ENCODE measurements at regions not wholly inside any gene's neighbourhood (a gene's known extent, or its start where the extent isn't known, plus 50 kb on each side); places are given as distances from the start of the nearest gene placed in this dataset.
"Not testable (repeated sequence)": the region's sequence is repeated elsewhere in the genome, so short reads cannot be mapped to it uniquely, and the experiment has no call there.

GRCh38 chr7:97407106-97407505 lies 289.6 kb downstream of the SDHAF3 start:
- Mint-ChIP-seq H3K4me1 (no peaks in the 10 kb centered on the region), H3K27me3 (no peaks in the 10 kb centered on the region), H3K4me3 (no peak overlapping the region), H3K9me3 (no peaks in the 10 kb centered on the region), H3K36me3 (ENCODE audit: low read depth) (no peaks in the 10 kb centered on the region), H3K27ac (no peak overlapping the region)
- intact Hi-C loops (cut with micrococcal nuclease), result no loop called here
- DNase-seq, result no peak

GRCh38 chr7:97409346-97409745 lies 291.8 kb downstream of the SDHAF3 start:
- Mint-ChIP-seq H3K27me3 (no peaks in the 10 kb centered on the region), H3K9me3 (no peaks in the 10 kb centered on the region), H3K27ac (no peak overlapping the region), H3K36me3 (ENCODE audit: low read depth) (no peaks in the 10 kb centered on the region), H3K4me3 (no peak overlapping the region), H3K4me1 (no peaks in the 10 kb centered on the region)
- intact Hi-C loops (cut with micrococcal nuclease), result no loop called here
- no peak for DNase-seq

DNA sequence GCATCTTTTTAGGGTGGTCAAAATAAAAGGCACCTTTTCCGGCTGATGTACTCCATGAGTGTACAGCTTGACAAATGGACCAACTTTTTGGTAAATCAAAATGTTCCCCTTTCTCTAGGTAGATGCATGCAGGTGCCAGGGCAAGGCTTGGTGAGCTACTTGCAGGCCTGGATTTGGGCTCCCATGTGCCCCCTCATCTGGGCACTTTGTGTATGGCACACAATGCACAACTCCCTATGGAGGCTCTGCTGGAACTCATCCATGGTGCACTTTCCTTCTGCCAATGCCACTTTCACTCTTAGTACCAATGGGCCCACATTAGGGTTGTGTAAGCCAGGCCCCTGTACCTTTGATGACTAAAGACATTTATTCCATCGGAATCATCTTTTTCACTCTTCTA lies 300.8 kb downstream of the SDHAF3 start:
- Mint-ChIP-seq H3K36me3 (ENCODE audit: low read depth) (no peaks in the 10 kb centered on the region), H3K27ac (no peak overlapping the region)
- DNase-seq, result no peak

GRCh38 chr7:97419898-97420297 lies 302.4 kb downstream of the SDHAF3 start:
- Mint-ChIP-seq H3K4me1 (no peaks in the 10 kb centered on the region), H3K27ac (no peak overlapping the region), H3K36me3 (ENCODE audit: low read depth) (no peaks in the 10 kb centered on the region), H3K27me3 (no peaks in the 10 kb centered on the region), H3K9me3 (no peaks in the 10 kb centered on the region), H3K4me3 (no peak overlapping the region)
- DNase-seq, result no peak
- intact Hi-C loops (cut with micrococcal nuclease), result no loop called here

More for the DNA sequence above, 300.8 kb downstream of the SDHAF3 start:
- H3K4me1 Mint-ChIP-seq, result no peaks in the 10 kb centered on the region
- no peaks in the 10 kb centered on the region for H3K27me3 Mint-ChIP-seq
- no peaks in the 10 kb centered on the region for H3K9me3 Mint-ChIP-seq
- H3K4me3 Mint-ChIP-seq, result no peak overlapping the region
- intact Hi-C loops (cut with micrococcal nuclease), result no loop called here

- no peaks in the 10 kb centered on the region for H3K4me1 Mint-ChIP-seq
- no peaks in the 10 kb centered on the region for H3K27me3 Mint-ChIP-seq
- intact Hi-C loops (cut with micrococcal nuclease), result no loop called here
- no peaks in the 10 kb centered on the region for H3K9me3 Mint-ChIP-seq
- no peaks in the 10 kb centered on the region for H3K36me3 Mint-ChIP-seq (ENCODE audit: low read depth)
- H3K4me3 Mint-ChIP-seq, result no peak overlapping the region
- no peak overlapping the region for H3K27ac Mint-ChIP-seq
- no peak for DNase-seq
Measured at GRCh38 chr7:97421307-97421930, 303.9 kb downstream of the SDHAF3 start.

GRCh38 chr7:97422046-97422445 lies 304.5 kb downstream of the SDHAF3 start:
- H3K36me3 Mint-ChIP-seq (ENCODE audit: low read depth), result no peaks in the 10 kb centered on the region
- intact Hi-C loops (cut with micrococcal nuclease), result no loop called here
- no peaks in the 10 kb centered on the region for H3K27me3 Mint-ChIP-seq
- H3K27ac Mint-ChIP-seq, result no peak overlapping the region
- H3K4me3 Mint-ChIP-seq, result no peak overlapping the region
- no peaks in the 10 kb centered on the region for H3K9me3 Mint-ChIP-seq
- H3K4me1 Mint-ChIP-seq, result no peaks in the 10 kb centered on the region
- DNase-seq, result no peak

DNA sequence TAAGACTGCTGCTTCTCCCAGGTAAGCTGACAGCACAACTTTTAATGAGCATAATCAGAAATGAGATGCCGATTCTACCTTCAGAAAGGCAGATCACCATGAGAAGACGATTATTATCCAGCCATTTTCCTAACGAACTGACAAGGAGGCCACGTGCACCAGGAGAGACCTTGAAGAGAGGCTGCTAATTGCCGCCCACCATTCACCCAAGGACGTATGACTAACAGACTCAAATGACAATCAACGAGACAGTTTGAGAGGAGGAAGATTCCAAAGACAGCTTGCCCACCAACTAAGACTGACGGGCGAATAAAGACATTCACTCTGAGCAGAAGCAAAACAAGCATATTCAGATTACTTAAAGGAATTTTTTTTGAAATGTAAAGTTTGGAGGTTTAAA lies 301.9 kb upstream of the TAC1 start:
- no peak for DNase-seq
- H3K4me3 Mint-ChIP-seq, result no peak overlapping the region
- no peaks in the 10 kb centered on the region for H3K27me3 Mint-ChIP-seq
- intact Hi-C loops (cut with micrococcal nuclease), result no loop called here
- peaks cover 3% of the 10 kb centered on the region for H3K9me3 Mint-ChIP-seq
- no peaks in the 10 kb centered on the region for H3K36me3 Mint-ChIP-seq (ENCODE audit: low read depth)
- H3K27ac Mint-ChIP-seq, result no peak overlapping the region
- H3K4me1 Mint-ChIP-seq, result no peaks in the 10 kb centered on the region

DNA sequence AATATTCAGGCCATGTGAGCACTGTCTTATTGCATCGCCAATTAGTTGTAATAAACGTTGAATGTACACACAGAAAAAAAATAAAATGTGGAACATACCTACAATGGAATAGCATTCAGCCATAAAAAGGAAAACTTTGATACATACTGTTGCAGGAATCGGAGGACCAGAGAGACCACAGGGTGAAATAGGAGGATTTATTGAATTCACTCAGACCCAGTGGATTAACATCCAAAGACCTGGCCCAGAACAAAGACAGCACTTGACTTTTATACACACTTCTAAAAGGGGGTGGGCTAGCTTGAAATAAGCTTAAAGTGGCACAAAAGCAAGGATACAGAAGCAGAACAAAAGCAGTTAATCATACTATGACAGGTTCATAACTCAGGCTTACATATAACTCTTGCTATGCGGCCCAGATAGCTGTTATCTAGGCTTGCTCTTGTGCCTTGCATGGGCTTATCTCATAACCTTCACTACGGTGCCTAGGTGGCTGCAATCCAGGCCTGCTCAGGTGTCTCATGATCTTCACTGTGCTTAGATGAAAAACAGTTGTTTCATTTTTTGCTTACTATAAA lies 292.2 kb upstream of the TAC1 start:
- Mint-ChIP-seq H3K36me3 (ENCODE audit: low read depth) (no peaks in the 10 kb centered on the region), H3K27ac (no peak overlapping the region), H3K27me3 (no peaks in the 10 kb centered on the region), H3K9me3 (peaks cover 8% of the 10 kb centered on the region), H3K4me1 (no peaks in the 10 kb centered on the region), H3K4me3 (no peak overlapping the region)
- no peak for DNase-seq
- intact Hi-C loops (cut with micrococcal nuclease), result no loop called here

GRCh38 chr7:97446361-97446760 lies 285.5 kb upstream of the TAC1 start:
- intact Hi-C loops (cut with micrococcal nuclease), result no loop called here
- no peaks in the 10 kb centered on the region for H3K4me1 Mint-ChIP-seq

DNA sequence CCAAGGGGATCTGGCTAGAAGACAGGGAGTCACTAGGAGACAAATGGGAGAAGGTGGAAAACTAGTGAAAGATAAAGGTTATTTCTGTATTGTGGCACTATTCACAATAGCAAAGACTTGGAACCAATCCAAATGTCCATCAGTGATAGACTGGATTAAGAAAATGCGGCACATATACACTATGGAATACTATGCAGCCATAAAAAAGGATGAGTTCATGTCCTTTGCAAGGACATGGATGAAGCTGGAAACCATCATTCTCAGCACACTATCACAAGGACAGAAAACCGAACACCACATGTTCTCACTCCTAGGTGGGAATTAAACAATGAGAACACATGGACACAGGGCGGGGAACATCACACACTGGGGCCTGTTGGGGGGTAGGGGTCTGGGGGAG lies 282.4 kb upstream of the TAC1 start:
- H3K27ac Mint-ChIP-seq; H3K4me1 Mint-ChIP-seq; DNase-seq; H3K4me3 Mint-ChIP-seq; H3K27me3 Mint-ChIP-seq; intact Hi-C loops (cut with micrococcal nuclease); H3K36me3 Mint-ChIP-seq (ENCODE audit: low read depth); H3K9me3 Mint-ChIP-seq: not testable (repeated sequence)

More at GRCh38 chr7:97446361-97446760, 285.5 kb upstream of the TAC1 start:
- Mint-ChIP-seq H3K4me3 (no peak overlapping the region), H3K36me3 (ENCODE audit: low read depth) (no peaks in the 10 kb centered on the region), H3K9me3 (peaks cover 12% of the 10 kb centered on the region), H3K27me3 (no peaks in the 10 kb centered on the region), H3K27ac (no peak overlapping the region)
- no peak for DNase-seq

DNA sequence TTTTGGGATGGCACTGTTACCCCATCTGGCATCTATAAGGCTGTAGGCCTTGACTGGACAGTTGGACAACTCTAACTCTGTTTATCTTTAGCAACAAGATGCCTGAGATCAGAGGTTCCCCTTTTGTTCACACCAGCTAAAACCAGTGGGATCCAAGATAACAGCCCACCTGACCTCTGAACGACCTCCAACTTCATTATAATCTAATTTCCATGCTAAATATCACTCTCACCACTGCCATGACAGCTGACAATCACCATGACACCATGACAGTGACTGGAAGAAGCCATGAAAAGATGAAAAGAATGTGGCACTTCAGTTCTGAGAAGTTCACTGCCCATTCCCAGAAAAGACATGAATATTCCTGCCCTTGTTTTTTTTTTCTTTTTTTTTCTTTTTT lies 281.4 kb upstream of the TAC1 start:
- H3K27me3 Mint-ChIP-seq, result no peaks in the 10 kb centered on the region
- no peaks in the 10 kb centered on the region for H3K4me1 Mint-ChIP-seq
- no peak overlapping the region for H3K4me3 Mint-ChIP-seq
- no peaks in the 10 kb centered on the region for H3K36me3 Mint-ChIP-seq (ENCODE audit: low read depth)
- DNase-seq, result no peak
- H3K27ac Mint-ChIP-seq, result no peak overlapping the region
- peaks cover 7% of the 10 kb centered on the region for H3K9me3 Mint-ChIP-seq
- intact Hi-C loops (cut with micrococcal nuclease), result no loop called here

- DNase-seq, result no peak
- Mint-ChIP-seq H3K4me3 (no peak overlapping the region), H3K27ac (no peak overlapping the region)
Measured at GRCh38 chr7:97454636-97455035, 277.2 kb upstream of the TAC1 start.

DNA sequence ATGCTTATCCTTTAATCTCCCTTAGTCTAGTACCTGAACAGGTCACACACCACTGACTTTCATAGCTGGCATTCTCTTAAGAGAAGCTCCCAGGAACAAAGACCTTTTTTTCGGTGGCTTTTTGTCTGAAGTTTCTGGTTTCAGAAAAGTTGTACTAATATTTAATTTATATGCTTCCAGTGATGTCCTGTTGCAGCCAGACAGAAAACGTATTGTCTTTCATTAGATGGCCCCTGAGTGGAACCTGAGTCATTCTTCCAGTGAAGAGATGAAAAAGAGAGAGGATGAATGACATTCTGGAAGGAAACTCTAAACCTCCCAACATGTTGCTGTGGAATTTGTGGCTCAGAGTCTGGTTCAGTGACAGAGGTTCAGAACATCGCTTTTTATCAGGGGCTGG lies 274.8 kb upstream of the TAC1 start:
- Mint-ChIP-seq H3K36me3 (ENCODE audit: low read depth) (no peaks in the 10 kb centered on the region), H3K4me1 (no peaks in the 10 kb centered on the region), H3K9me3 (no peaks in the 10 kb centered on the region), H3K27me3 (no peaks in the 10 kb centered on the region), H3K4me3 (no peak overlapping the region), H3K27ac (no peak overlapping the region)
- intact Hi-C loops (cut with micrococcal nuclease), result no loop called here
- no peak for DNase-seq

More at GRCh38 chr7:97454636-97455035, 277.2 kb upstream of the TAC1 start:
- H3K27me3 Mint-ChIP-seq, result no peaks in the 10 kb centered on the region
- no peaks in the 10 kb centered on the region for H3K4me1 Mint-ChIP-seq
- intact Hi-C loops (cut with micrococcal nuclease), result no loop called here
- no peaks in the 10 kb centered on the region for H3K36me3 Mint-ChIP-seq (ENCODE audit: low read depth)
- H3K9me3 Mint-ChIP-seq, result no peaks in the 10 kb centered on the region

DNA sequence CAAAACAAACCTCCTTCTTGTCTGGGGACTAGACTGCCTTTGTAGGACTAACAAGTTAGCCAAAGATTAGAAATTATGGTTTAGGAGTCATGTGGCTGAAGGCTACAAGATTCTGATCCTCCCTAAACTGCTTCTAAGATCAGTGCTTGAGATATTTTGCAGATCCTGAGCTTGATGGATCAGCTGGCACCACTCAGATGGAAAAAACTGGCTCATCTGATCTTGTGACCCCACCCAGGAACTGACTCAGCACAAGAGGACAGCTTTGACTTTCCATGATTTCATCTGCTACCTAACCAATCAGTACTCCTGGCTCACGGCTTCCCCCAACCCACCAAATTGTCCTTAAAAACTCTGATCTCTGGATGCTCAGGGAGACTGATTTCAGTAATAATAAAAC lies 271.5 kb upstream of the TAC1 start:
- H3K36me3 Mint-ChIP-seq (ENCODE audit: low read depth), result no peaks in the 10 kb centered on the region
- no peaks in the 10 kb centered on the region for H3K27me3 Mint-ChIP-seq
- intact Hi-C loops (cut with micrococcal nuclease), result no loop called here
- DNase-seq, result no peak
- no peaks in the 10 kb centered on the region for H3K4me1 Mint-ChIP-seq
- no peak overlapping the region for H3K4me3 Mint-ChIP-seq
- no peak overlapping the region for H3K27ac Mint-ChIP-seq
- H3K9me3 Mint-ChIP-seq, result peaks cover 4% of the 10 kb centered on the region

GRCh38 chr7:97461596-97461995 lies 270.3 kb upstream of the TAC1 start:
- Mint-ChIP-seq H3K36me3 (ENCODE audit: low read depth) (no peaks in the 10 kb centered on the region), H3K27me3 (no peaks in the 10 kb centered on the region), H3K4me3 (no peak overlapping the region), H3K9me3 (peaks cover 4% of the 10 kb centered on the region), H3K27ac (no peak overlapping the region), H3K4me1 (no peaks in the 10 kb centered on the region)
- no peak for DNase-seq
- intact Hi-C loops (cut with micrococcal nuclease), result no loop called here

Measured in activated CD4-positive, alpha-beta T cell treated with anti-CD3 and anti-CD28 coated beads, Interleukin-2, amount 10 ng/mL, durations not matched to agents 24 days and 14 days (primary cell).